Heart left ventricle (tissue), 13 donors: ENCODE measurements at regions not wholly inside any gene's neighbourhood (a gene's known extent, or its start where the extent isn't known, plus 50 kb on each side); places are given as distances from the start of the nearest gene placed in this dataset.

Source experiments
- CTCF ChIP-seq, 12 donors: fragments of 200-600 bp; sonication (generic) in 4 of 12; IDR thresholded peaks; one replicate each; pipeline versions ENCODE4 v1.5.0 to v1.8.0; 2018 to 2022; ENCODE audit warnings: antibody characterized with exemption in 12 of 12, mild to moderate bottlenecking in 5 of 12
- POLR2A ChIP-seq, 2 donors: fragments of 450-650 bp; IDR thresholded peaks; one replicate each; pipeline ENCODE4 v1.6.1; 2017; ENCODE audit warnings: antibody characterized with exemption in 2 of 2, mild to moderate bottlenecking in 2 of 2, moderate library complexity in 2 of 2
- donor health status: ischemic (EF 13 %, LVEDD 7.1; RV severe dilation, severe dysfunction).
- donor health status: DM: no; HTN: yes; CAD: no.
- donor health status: DM: no; HTN: no; CAD: no.
- donor health status: ischemic (EF 25% LVEDD 6.9; RV normal size, moderate dysfunction).
- donor health status: ischemic (EF 25% LVEDD 5.7; RV mildly dilated, moderate dysfunction).
- donor health status: ischemic (EF 35%, LVEDD 5.7; RV mildly dilated, moderate dysfunction).
- donor health status: nonischemic (EF 11% LVEDD 7.7; RV severe dilation, severe dysfunction).
- donor health status: DM: yes; HTN: yes; CAD: no.
- donor health status: PGD.
- donor health status: ischemic (EF 29% LVEDD 5.4; RV normal size, mild dysfunction).
- donor health status: nonischemic (EF 23%, LVEDD 6.1; RV moderate dilation, normal function).

- TF ChIP-seq CTCF (IDR thresholded peaks at IDR 0.05) (no peak), POLR2A (IDR thresholded peaks at IDR 0.05) (no peak)
Observed at GRCh38 chr2:193693758-193694157, 1499.0 kb upstream of the TMEFF2 start.
